Tibial nerve (tissue), 4 donors: ENCODE measurements at regions not wholly inside any gene's neighbourhood (a gene's known extent, or its start where the extent isn't known, plus 50 kb on each side); places are given as distances from the start of the nearest gene placed in this dataset.

ENCODE experiments used
- DNase-seq, 2 donors: peaks; one replicate each; pipeline ENCODE4 v3.0.0-alpha.2; 2019; ENCODE audit warnings: low spot score in 2 of 2
- H3K27ac ChIP-seq, 4 donors: fragments of 200-600 bp; sonication (generic) in 3 of 4; one replicate each; pipeline ENCODE4 v1.5.1; 2017 to 2019; ENCODE audit warnings: mild to moderate bottlenecking in 1 of 4
- H3K27me3 ChIP-seq, 2 donors: fragments of 200-600 bp; sonication (generic) in 1 of 2; one replicate each; pipeline versions ENCODE4 v1.5.1 to v1.6.0; 2017 to 2019
- H3K36me3 ChIP-seq, 3 donors: fragments of 200-600 bp; sonication (generic); one replicate each; pipeline ENCODE4 v1.5.1; 2018 to 2019
- H3K4me1 ChIP-seq, 4 donors: fragments of 200-600 bp; sonication (generic) in 3 of 4; one replicate each; pipeline ENCODE4 v1.5.1; 2017 to 2019
- H3K4me3 ChIP-seq, 4 donors: fragments of 200-600 bp; sonication (generic) in 3 of 4; one replicate each; pipeline ENCODE4 v1.5.1; 2017 to 2019; ENCODE audit warnings: mild to moderate bottlenecking in 1 of 4, moderate library complexity in 1 of 4
- H3K9me3 ChIP-seq, 4 donors: fragments of 200-600 bp; sonication (generic) in 3 of 4; one replicate each; pipeline ENCODE4 v1.5.1; 2017 to 2019
- EP300 ChIP-seq, 2 donors: sonication (generic); formaldehyde crosslinking; IDR thresholded peaks; one replicate each; pipeline ENCODE4 v1.6.1; 2017; ENCODE audit warnings: antibody characterized with exemption in 2 of 2, mild to moderate bottlenecking in 1 of 2
- POLR2A ChIP-seq, 2 donors: fragments of 450-650 bp; IDR thresholded peaks; one replicate each; pipeline ENCODE4 v1.6.1; 2017; ENCODE audit warnings: antibody characterized with exemption in 2 of 2, mild to moderate bottlenecking in 2 of 2, moderate library complexity in 2 of 2
- WGBS, 2 donors: methylation state at CpG; one replicate each; pipeline ENCODE4 v1.1.5; 2018; 5-methylcytosine and 5-hydroxymethylcytosine counted together
- TF ChIP-seq, protein P1 (sequence below), 5 experiments: fragments of 200-600 bp in 3 of 5; fragments of 450-650 bp in 2 of 5; sonication (generic) in 3 of 5; IDR thresholded peaks; one replicate each; pipeline ENCODE4 v1.5.1; 2016 to 2019; ENCODE audit warnings: antibody characterized with exemption in 5 of 5, mild to moderate bottlenecking in 3 of 5, moderate library complexity in 2 of 5

DNA sequence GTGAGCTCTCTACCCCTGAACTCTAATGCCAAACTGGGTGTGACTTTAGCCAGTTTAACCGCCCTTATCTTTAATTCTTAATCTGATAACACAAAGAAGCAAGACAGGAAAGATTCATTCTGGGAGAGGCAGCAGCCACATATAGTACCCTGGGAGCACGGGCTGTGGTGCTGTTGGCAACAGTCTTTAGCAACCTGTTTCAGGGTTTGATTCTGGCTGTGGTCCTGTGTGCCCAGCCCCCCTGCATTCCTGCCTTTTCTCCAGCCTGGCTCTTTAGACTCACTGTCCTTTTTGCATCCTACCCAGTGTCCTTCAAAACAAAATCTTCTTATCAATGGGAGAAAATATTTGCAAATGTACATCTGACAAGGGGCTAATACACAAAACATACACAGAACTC lies 275.2 kb downstream of the GXYLT1 start:
- WGBS, 2 donors = 81 to 86% methylated on average over 2 of the region's 2 CpGs
- no peaks in the 10 kb centered on the region for H3K36me3 ChIP-seq
- peaks cover 0 to 17% (median 3%) of the 10 kb centered on the region in 4 donors for H3K9me3 ChIP-seq
- no peak overlapping the region for H3K27ac ChIP-seq
- H3K27me3 ChIP-seq = no peaks in the 10 kb centered on the region
- H3K4me1 ChIP-seq = no peaks in the 10 kb centered on the region
- H3K4me3 ChIP-seq = no peak overlapping the region
- no peak for DNase-seq
- no peak for TF ChIP-seq EP300 (IDR thresholded peaks at IDR 0.05)

DNA sequence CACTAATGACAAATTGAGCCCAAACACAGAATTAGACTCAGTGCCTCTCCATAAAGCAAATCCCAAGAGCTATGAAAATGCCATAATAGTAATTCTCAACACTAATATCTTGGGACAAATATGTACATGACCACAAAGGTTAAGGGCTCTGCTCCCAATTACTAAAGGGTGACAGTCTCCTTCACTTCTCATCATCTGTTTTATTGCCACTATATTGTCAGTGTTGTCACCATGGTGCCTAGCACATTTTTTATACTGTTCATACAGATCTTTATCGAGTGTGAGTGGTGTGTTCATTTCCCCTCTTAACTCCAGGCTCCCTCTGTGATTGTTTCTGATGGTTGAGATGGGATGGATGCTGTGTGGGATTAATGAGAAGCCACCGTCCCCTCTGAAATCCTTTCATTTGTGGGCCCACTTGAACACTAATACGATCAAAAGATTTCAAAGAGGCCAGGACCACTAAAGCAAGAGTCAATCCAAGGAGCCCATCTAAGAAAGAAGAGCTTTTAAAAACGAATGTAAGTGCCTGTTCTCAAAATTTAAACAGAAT lies 277.7 kb downstream of the GXYLT1 start:
- Histone ChIP-seq H3K4me3 (no peak overlapping the region), H3K36me3 (no peaks in the 10 kb centered on the region), H3K27ac (no peak overlapping the region), H3K27me3 (no peaks in the 10 kb centered on the region), H3K4me1 (no peaks in the 10 kb centered on the region), H3K9me3 (peaks cover 0 to 17% (median 3%) of the 10 kb centered on the region in 4 donors)
- TF ChIP-seq, protein P1, sequence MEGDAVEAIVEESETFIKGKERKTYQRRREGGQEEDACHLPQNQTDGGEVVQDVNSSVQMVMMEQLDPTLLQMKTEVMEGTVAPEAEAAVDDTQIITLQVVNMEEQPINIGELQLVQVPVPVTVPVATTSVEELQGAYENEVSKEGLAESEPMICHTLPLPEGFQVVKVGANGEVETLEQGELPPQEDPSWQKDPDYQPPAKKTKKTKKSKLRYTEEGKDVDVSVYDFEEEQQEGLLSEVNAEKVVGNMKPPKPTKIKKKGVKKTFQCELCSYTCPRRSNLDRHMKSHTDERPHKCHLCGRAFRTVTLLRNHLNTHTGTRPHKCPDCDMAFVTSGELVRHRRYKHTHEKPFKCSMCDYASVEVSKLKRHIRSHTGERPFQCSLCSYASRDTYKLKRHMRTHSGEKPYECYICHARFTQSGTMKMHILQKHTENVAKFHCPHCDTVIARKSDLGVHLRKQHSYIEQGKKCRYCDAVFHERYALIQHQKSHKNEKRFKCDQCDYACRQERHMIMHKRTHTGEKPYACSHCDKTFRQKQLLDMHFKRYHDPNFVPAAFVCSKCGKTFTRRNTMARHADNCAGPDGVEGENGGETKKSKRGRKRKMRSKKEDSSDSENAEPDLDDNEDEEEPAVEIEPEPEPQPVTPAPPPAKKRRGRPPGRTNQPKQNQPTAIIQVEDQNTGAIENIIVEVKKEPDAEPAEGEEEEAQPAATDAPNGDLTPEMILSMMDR (IDR thresholded peaks at IDR 0.05) = no peak
- no peak for TF ChIP-seq EP300 (IDR thresholded peaks at IDR 0.05)
- no peak for TF ChIP-seq POLR2A (IDR thresholded peaks at IDR 0.05)
- DNase-seq = no peak
- 68 to 75% methylated on average over 4 of the region's 4 CpGs for WGBS, 2 donors

DNA sequence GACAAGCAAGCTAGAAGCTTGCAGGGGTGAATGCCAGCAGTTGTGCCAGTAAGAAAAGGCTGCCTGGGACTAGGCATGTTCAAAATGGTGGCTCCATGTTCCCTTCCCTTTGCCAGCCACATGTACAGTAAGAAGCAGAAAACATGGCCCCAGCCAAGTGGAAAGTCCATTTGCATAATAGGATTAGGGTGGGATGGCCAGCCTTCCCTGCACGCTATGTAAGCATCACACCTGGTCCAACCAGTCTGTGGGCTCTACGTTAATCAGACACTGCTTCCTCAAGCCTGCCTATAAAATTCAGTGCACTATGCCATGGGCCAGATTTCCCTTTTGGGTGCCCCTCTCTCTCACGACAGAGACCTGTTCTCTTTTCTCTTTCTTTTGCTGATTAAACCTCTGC lies 288.4 kb downstream of the GXYLT1 start:
- DNase-seq = no peak
- no peak for TF ChIP-seq POLR2A (IDR thresholded peaks at IDR 0.05)
- TF ChIP-seq EP300 (IDR thresholded peaks at IDR 0.05) = no peak
- TF ChIP-seq, protein P1 (IDR thresholded peaks at IDR 0.05) = no peak
- Histone ChIP-seq H3K27ac (no peak overlapping the region), H3K9me3 (no peaks in the 10 kb centered on the region), H3K36me3 (no peaks in the 10 kb centered on the region), H3K27me3 (no peaks in the 10 kb centered on the region), H3K4me3 (no peak overlapping the region), H3K4me1 (no peaks in the 10 kb centered on the region)
- 88 to 91% methylated on average over 3 of the region's 3 CpGs for WGBS, 2 donors

DNA sequence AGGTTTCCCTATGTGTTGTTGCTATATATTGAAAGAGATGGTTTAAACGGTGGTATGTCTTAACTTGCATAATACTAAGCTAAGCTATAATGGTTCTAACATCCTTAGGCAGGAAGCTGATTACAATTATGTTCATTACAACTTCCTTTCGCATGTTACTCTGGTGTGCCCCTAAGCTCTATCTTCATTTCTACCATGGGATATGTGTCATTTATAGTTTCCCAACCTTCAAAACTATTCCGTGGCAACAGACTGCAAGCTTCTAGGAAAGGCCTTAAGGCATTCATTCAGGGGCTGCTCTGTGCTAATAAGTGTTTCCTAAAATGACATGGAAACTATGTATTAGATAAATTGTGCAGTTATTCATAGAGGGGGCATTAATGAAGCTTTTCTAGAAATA lies 294.6 kb downstream of the GXYLT1 start:
- H3K4me1 ChIP-seq = no peaks in the 10 kb centered on the region
- H3K27me3 ChIP-seq = no peaks in the 10 kb centered on the region
- no peak overlapping the region for H3K4me3 ChIP-seq
- TF ChIP-seq POLR2A (IDR thresholded peaks at IDR 0.05) = no peak
- TF ChIP-seq EP300 (IDR thresholded peaks at IDR 0.05) = no peak
- TF ChIP-seq, protein P1 (IDR thresholded peaks at IDR 0.05) = no peak
- peaks cover 0 to 10% (median 0%) of the 10 kb centered on the region in 4 donors for H3K9me3 ChIP-seq
- no peak overlapping the region for H3K27ac ChIP-seq
- DNase-seq = no peak
- no peaks in the 10 kb centered on the region for H3K36me3 ChIP-seq
- 37 to 52% methylated on average over 3 of the region's 3 CpGs for WGBS, 2 donors

DNA sequence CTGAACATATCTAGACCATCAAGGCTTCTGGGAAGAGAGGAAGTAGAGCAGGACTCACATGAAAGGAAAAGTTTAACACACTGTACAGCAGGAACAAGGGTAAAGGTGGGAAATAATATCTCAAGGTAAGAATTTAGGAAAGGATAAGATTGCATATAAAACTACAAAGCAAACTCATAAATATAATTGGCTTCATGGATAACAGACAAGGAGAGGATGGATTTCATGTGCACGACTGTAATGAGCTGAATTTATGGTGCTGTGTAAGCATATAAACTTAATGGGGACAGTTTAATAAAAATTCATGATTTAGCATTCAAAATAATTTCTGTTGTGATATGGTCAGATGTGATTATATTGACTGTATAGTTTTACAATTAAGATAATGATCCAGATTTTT lies 298.0 kb downstream of the GXYLT1 start:
- 51 to 53% methylated on average over 1 of the region's 1 CpG for WGBS, 2 donors
- no peaks in the 10 kb centered on the region for H3K36me3 ChIP-seq
- no peak overlapping the region for H3K4me3 ChIP-seq
- TF ChIP-seq, protein P1 (IDR thresholded peaks at IDR 0.05) = no peak
- TF ChIP-seq POLR2A (IDR thresholded peaks at IDR 0.05) (no peak), EP300 (IDR thresholded peaks at IDR 0.05) (no peak)
- H3K4me1 ChIP-seq = no peaks in the 10 kb centered on the region
- H3K9me3 ChIP-seq = peaks cover 0 to 10% (median 0%) of the 10 kb centered on the region in 4 donors
- DNase-seq = no peak
- no peaks in the 10 kb centered on the region for H3K27me3 ChIP-seq
- H3K27ac ChIP-seq = no peak overlapping the region

DNA sequence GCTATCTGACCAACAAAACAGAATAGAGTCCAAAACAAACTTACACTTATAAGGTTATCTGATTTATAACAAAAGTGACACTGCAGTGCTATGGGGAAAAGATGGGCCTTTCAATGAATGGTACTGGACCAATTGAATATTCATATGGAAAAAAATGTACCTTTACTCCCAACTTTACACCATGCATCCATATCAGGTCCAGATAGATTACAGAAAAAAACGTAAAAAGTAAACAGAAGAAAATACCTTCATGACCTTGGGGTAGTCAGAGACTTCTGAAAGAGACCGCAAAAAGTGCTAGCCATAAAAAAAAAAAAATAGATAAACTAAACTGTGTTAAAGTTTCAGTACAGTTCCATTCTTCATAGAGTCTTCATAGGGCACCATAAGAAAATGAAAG lies 308.3 kb downstream of the GXYLT1 start:
- no peak for DNase-seq

More for the DNA sequence above, 308.3 kb downstream of the GXYLT1 start:
- Histone ChIP-seq H3K27ac (no peak overlapping the region), H3K36me3 (no peaks in the 10 kb centered on the region), H3K4me3 (no peak overlapping the region), H3K9me3 (no peaks in the 10 kb centered on the region), H3K4me1 (no peaks in the 10 kb centered on the region), H3K27me3 (no peaks in the 10 kb centered on the region)
- 86 to 88% methylated on average over 2 of the region's 2 CpGs for WGBS, 2 donors
- TF ChIP-seq, protein P1 (IDR thresholded peaks at IDR 0.05) = no peak
- TF ChIP-seq EP300 (IDR thresholded peaks at IDR 0.05) (no peak), POLR2A (IDR thresholded peaks at IDR 0.05) (no peak)
